Transverse colon (tissue), 3 donors: ENCODE measurements at regions not wholly inside any gene's neighbourhood (a gene's known extent, or its start where the extent isn't known, plus 50 kb on each side); places are given as distances from the start of the nearest gene placed in this dataset.

ENCODE experiments used
- CTCF ChIP-seq, 5 experiments: fragments of 200-600 bp in 3 of 5; fragments of 450-650 bp in 2 of 5; sonication (generic) in 3 of 5; IDR thresholded peaks; 1 replicate in 2 of 5; 2 replicates in 3 of 5; pipeline ENCODE4 v1.5.1; 2016 to 2017; ENCODE audit warnings: antibody characterized with exemption in 5 of 5, inconsistent platforms in 3 of 5, mild to moderate bottlenecking in 2 of 5, moderate library complexity in 1 of 5
- POLR2A ChIP-seq: fragments of 450-650 bp; IDR thresholded peaks from one replicate; pipeline ENCODE4 v1.6.1; 2016; ENCODE audit warnings: antibody characterized with exemption, mild to moderate bottlenecking, moderate library complexity

- TF ChIP-seq POLR2A (no peak), CTCF (IDR thresholded peaks at IDR 0.05) (no peak)
These were observed 291.3 kb upstream of the TCF4 start for GRCh38 chr18:55879331-55879730.
